Suprapubic skin (tissue), 4 donors: ENCODE measurements at regions not wholly inside any gene's neighbourhood (a gene's known extent, or its start where the extent isn't known, plus 50 kb on each side); places are given as distances from the start of the nearest gene placed in this dataset.

Experiments
- DNase-seq, 2 donors: peaks; one replicate each; pipeline ENCODE4 v3.0.0-alpha.2; 2019; ENCODE audit warnings: low spot score in 2 of 2
- H3K27ac ChIP-seq: fragments of 200-600 bp; sonication (generic); one replicate; pipeline ENCODE4 v1.5.1; 2019
- H3K27me3 ChIP-seq: fragments of 200-600 bp; sonication (generic); one replicate; pipeline ENCODE4 v1.5.1; 2019
- H3K36me3 ChIP-seq: fragments of 200-600 bp; sonication (generic); one replicate; pipeline ENCODE4 v1.5.1; 2019
- H3K4me1 ChIP-seq: fragments of 200-600 bp; sonication (generic); one replicate; pipeline ENCODE4 v1.5.1; 2019
- H3K4me3 ChIP-seq: fragments of 200-600 bp; sonication (generic); one replicate; pipeline ENCODE4 v1.5.1; 2019; ENCODE audit warnings: mild to moderate bottlenecking
- H3K9me3 ChIP-seq: fragments of 200-600 bp; sonication (generic); one replicate; pipeline ENCODE4 v1.5.1; 2019
- CTCF ChIP-seq, 2 donors: fragments of 200-600 bp in 1 of 2; fragments of 450-650 bp in 1 of 2; sonication (generic) in 1 of 2; IDR thresholded peaks; one replicate each; pipeline ENCODE4 v1.5.1; 2016 to 2019; ENCODE audit warnings: antibody characterized with exemption in 2 of 2, mild to moderate bottlenecking in 1 of 2, moderate library complexity in 1 of 2
- EP300 ChIP-seq: sonication (generic); formaldehyde crosslinking; IDR thresholded peaks from one replicate; pipeline ENCODE4 v1.6.1; 2017; ENCODE audit warnings: antibody characterized with exemption
- POLR2A ChIP-seq, 2 donors: fragments of 450-650 bp; IDR thresholded peaks; one replicate each; pipeline ENCODE4 v1.6.1; 2017; ENCODE audit warnings: antibody characterized with exemption in 2 of 2, mild to moderate bottlenecking in 2 of 2, moderate library complexity in 2 of 2
- POLR2AphosphoS5 ChIP-seq, 3 donors: sonication (generic); formaldehyde crosslinking; IDR thresholded peaks; one replicate each; pipeline ENCODE4 v1.6.1; 2017; ENCODE audit warnings: antibody characterized with exemption in 3 of 3
- WGBS: methylation state at CpG from one replicate; pipeline ENCODE4 v1.1.5; 2018; 5-methylcytosine and 5-hydroxymethylcytosine counted together

DNA sequence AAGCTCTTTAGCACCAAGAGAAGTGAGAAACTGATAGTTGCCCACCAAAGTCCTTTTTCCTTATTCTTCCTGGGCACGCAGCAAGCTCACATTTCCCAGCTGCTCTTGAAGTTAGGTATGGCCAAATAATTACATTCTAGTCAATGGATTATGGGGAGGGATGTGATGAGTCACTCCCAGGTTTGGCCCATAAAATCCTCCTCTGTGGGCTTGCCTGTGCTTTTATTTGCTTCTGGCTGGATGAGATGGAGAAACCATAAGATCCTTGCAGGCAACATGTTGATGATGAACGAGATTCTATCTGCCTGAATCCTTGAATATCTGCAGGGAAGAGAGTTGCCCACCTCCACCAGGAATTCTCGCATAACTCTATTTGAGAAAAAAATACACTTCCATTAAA, 568.3 kb upstream of the SALL1 start:
- 87% methylated on average over 3 of the region's 3 CpGs for WGBS
- H3K27ac ChIP-seq, result no peak overlapping the region
- H3K9me3 ChIP-seq, result no peaks in the 10 kb centered on the region
- no peak overlapping the region for H3K4me3 ChIP-seq
- no peaks in the 10 kb centered on the region for H3K4me1 ChIP-seq
- H3K27me3 ChIP-seq, result no peaks in the 10 kb centered on the region
- H3K36me3 ChIP-seq, result no peaks in the 10 kb centered on the region
- no peak for DNase-seq
- TF ChIP-seq POLR2AphosphoS5 (IDR thresholded peaks at IDR 0.05) (no peak), POLR2A (IDR thresholded peaks at IDR 0.05) (no peak), EP300 (no peak), CTCF (IDR thresholded peaks at IDR 0.05) (no peak)

DNA sequence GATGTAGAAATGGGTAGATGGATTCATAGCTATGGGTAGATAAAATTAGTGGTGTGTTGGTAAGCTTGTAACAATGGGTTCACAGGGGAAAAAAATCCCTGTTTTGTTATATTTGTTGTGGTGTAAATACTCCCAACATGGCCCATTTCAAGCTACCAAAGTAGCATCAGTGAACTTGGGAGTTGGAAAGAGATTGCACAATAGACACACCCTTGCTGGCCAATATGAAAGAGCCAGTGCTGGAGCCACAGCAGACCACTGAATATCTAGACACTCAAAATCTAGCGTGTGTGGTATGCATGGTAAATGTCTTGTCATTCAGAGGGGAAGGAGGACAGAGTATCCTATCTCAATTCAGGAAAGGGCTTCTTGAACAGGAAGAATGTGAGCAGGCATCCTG, 565.1 kb upstream of the SALL1 start:
- no peaks in the 10 kb centered on the region for H3K4me1 ChIP-seq
- H3K27ac ChIP-seq, result no peak overlapping the region
- H3K36me3 ChIP-seq, result no peaks in the 10 kb centered on the region
- WGBS, result 84% methylated on average over 1 of the region's 1 CpG
- no peak for TF ChIP-seq POLR2A (IDR thresholded peaks at IDR 0.05)
- TF ChIP-seq POLR2AphosphoS5 (IDR thresholded peaks at IDR 0.05), result no peak
- no peak for TF ChIP-seq CTCF (IDR thresholded peaks at IDR 0.05)
- TF ChIP-seq EP300, result no peak
- no peak overlapping the region for H3K4me3 ChIP-seq
- H3K9me3 ChIP-seq, result no peaks in the 10 kb centered on the region
- H3K27me3 ChIP-seq, result no peaks in the 10 kb centered on the region
- DNase-seq, result no peak

DNA sequence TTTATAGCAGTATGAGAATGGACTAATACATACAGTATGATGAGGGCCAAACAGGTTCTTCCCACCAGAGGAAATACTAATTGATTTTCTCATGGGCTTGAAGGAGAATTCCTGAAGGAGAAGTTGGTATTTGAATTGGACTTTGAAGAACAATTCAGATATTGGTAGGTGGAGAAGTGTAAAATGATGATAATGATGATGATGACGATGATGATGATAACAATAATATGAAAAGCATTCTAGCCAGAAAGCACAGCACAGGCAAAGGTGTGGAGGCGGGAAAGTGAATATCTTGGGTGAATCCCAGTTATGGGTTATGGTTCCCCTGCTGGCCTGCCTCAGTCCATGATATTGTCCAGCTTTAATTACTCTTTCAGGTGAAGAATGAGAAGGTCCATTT, 562.4 kb upstream of the SALL1 start:
- no peaks in the 10 kb centered on the region for H3K4me1 ChIP-seq
- H3K9me3 ChIP-seq, result no peaks in the 10 kb centered on the region
- TF ChIP-seq EP300 (no peak), POLR2A (IDR thresholded peaks at IDR 0.05) (no peak), CTCF (IDR thresholded peaks at IDR 0.05) (no peak), POLR2AphosphoS5 (IDR thresholded peaks at IDR 0.05) (no peak)
- H3K36me3 ChIP-seq, result no peaks in the 10 kb centered on the region
- H3K27me3 ChIP-seq, result no peaks in the 10 kb centered on the region
- H3K27ac ChIP-seq, result no peak overlapping the region
- WGBS, result 94% methylated on average over 2 of the region's 2 CpGs
- no peak overlapping the region for H3K4me3 ChIP-seq
- no peak for DNase-seq

DNA sequence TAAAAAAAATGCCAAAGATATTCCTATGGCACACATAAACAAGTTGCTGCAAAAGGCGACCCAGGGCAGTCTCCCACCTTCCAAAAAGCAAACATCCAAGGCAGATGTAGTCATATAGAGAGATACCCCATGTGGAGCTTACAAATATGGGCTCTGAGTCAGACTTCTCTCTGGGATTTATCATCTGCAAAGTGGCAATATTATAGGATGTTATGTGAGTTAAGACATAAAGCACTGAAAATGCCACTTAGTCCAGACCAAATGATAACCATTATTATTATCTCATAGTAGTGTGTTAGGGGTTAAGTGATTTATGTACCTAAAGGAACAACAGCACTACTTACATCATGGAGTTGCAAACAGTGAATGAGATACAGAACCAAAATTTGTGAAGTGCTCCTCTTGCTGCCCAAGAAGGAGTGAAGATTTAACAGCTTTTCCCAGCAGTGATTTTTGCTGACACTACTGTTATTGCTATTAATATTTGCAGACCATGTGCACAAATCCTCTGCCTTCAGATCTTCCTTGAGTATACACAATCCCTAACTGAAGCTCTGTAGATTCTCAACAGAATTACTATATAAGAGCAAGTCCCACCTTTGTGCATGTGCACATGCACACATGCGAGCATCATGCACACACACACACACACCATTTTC, 560.0 kb upstream of the SALL1 start:
- Histone ChIP-seq H3K27ac (no peak overlapping the region), H3K36me3 (no peaks in the 10 kb centered on the region), H3K4me3 (no peak overlapping the region), H3K27me3 (no peaks in the 10 kb centered on the region), H3K9me3 (peaks cover 1% of the 10 kb centered on the region), H3K4me1 (no peaks in the 10 kb centered on the region)
- WGBS, result 86% methylated on average over 2 of the region's 2 CpGs
- TF ChIP-seq CTCF (IDR thresholded peaks at IDR 0.05) (no peak), POLR2A (IDR thresholded peaks at IDR 0.05) (no peak), POLR2AphosphoS5 (IDR thresholded peaks at IDR 0.05) (no peak), EP300 (no peak)
- no peak for DNase-seq

DNA sequence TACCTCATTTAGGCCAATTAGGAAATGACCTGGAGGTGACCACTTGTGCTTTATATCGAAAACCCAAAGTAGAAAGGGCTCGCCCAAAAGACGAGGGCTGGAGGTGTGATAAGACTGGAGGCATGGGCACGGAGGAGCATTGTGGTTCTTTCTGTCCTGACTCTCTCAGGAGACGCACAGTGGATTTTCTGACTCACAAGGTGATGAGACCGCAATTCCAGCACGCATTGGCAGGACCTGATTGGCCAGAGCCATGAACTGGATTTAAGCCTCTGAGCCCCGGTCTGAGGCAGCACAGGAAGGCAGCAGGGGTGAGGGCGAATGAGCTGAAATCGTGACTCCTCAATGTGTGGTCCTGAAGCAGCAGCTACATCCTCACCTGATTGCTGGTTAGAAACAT, 559.1 kb upstream of the SALL1 start:
- Histone ChIP-seq H3K4me3 (no peak overlapping the region), H3K4me1 (no peaks in the 10 kb centered on the region), H3K9me3 (peaks cover 6% of the 10 kb centered on the region), H3K36me3 (no peaks in the 10 kb centered on the region), H3K27ac (no peak overlapping the region), H3K27me3 (no peaks in the 10 kb centered on the region)
- no peak for DNase-seq
- WGBS, result 89% methylated on average over 7 of the region's 10 CpGs
- no peak for TF ChIP-seq POLR2A (IDR thresholded peaks at IDR 0.05)
- no peak for TF ChIP-seq EP300
- no peak for TF ChIP-seq CTCF (IDR thresholded peaks at IDR 0.05)
- no peak for TF ChIP-seq POLR2AphosphoS5 (IDR thresholded peaks at IDR 0.05)
